B cell (primary cell): ENCODE measurements at regions not wholly inside any gene's neighbourhood (a gene's known extent, or its start where the extent isn't known, plus 50 kb on each side); places are given as distances from the start of the nearest gene placed in this dataset.

Experiments used
- CTCF ChIP-seq: fragments of 200-600 bp; IDR thresholded peaks from one replicate; pipeline ENCODE4 v1.8.0; 2022; ENCODE audit warnings: antibody characterized with exemption, mild to moderate bottlenecking
- EZH2 ChIP-seq: IDR thresholded peaks from 2 replicates; pipeline ENCODE4 v1.6.1; 2012; ENCODE audit warnings: borderline replicate concordance, low read depth, mild to moderate bottlenecking, moderate library complexity, low read length; ENCODE audit not compliant: insufficient read depth, poor library complexity, severe bottlenecking

DNA sequence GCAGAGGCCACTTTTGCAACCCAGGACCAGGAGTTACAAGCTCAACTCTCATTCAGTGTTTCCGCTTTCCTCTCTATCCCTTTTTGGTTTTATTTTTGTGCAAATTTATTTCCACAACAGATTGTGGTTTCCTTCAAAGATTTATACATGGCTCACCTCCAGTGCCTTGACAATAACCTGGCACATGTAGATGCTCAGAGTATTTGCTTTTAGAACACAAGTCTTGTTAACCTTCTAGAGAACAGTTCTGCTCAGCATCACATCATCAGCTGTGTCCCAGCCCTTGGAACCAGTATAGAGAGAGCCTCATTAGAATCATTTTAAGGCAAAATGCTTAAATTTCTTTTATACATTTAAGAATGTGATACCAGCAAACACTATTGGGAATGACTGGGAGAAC, 133.7 kb downstream of the TENT5C start:
- TF ChIP-seq CTCF (no peak), EZH2 (no peak)
